GM21526 (cell line): ENCODE measurements at regions not wholly inside any gene's neighbourhood (a gene's known extent, or its start where the extent isn't known, plus 50 kb on each side); places are given as distances from the start of the nearest gene placed in this dataset.

ENCODE experiments used
- ATAC-seq: cut with Tn5 transposase; IDR thresholded peaks from one replicate; pipeline ENCODE4 v1.9.1; 2021; ENCODE audit warnings: moderate library complexity; ENCODE audit not compliant: unreplicated experiment, low FRiP score

- ATAC-seq, result no peak
These were observed 301.2 kb downstream of the SP3 start for GRCh38 chr2:173663835-173664512.

GRCh38 chr2:173664513-173664910 is 300.7 kb downstream of the SP3 start:
- no peak for ATAC-seq

GRCh38 chr2:173666171-173666888 is 298.8 kb downstream of the SP3 start:
- ATAC-seq, result no peak

GRCh38 chr2:173667014-173667413 is 298.2 kb downstream of the SP3 start:
- ATAC-seq, result no peak

GRCh38 chr2:173667415-173667814 is 297.8 kb downstream of the SP3 start:
- no peak for ATAC-seq

- ATAC-seq, result no peak
These were observed 295.8 kb downstream of the SP3 start for GRCh38 chr2:173669271-173669853.

GRCh38 chr2:173669888-173670287 is 295.3 kb downstream of the SP3 start:
- ATAC-seq, result no peak

- ATAC-seq, result no peak
These were observed 292.4 kb downstream of the SP3 start for GRCh38 chr2:173672573-173673340.

GRCh38 chr2:173673640-173674039 is 291.5 kb downstream of the SP3 start:
- ATAC-seq, result no peak

GRCh38 chr2:173676647-173677046 is 288.5 kb downstream of the SP3 start:
- no peak for ATAC-seq

- no peak for ATAC-seq
These were observed 287.0 kb downstream of the SP3 start for GRCh38 chr2:173678186-173678585.

GRCh38 chr2:173680574-173680973 is 284.6 kb downstream of the SP3 start:
- no peak for ATAC-seq

GRCh38 chr2:173681881-173682650 is 283.1 kb downstream of the SP3 start:
- no peak for ATAC-seq

- ATAC-seq, result no peak
These were observed 280.2 kb downstream of the SP3 start for GRCh38 chr2:173684896-173685459.

- no peak for ATAC-seq
These were observed 274.8 kb downstream of the SP3 start for GRCh38 chr2:173690349-173690748.

- no peak for ATAC-seq
These were observed 273.1 kb downstream of the SP3 start for GRCh38 chr2:173692068-173692467.

GRCh38 chr2:173693044-173693589 is 272.1 kb downstream of the SP3 start:
- no peak for ATAC-seq

GRCh38 chr2:173696274-173696673 is 268.9 kb downstream of the SP3 start:
- no peak for ATAC-seq

- no peak for ATAC-seq
These were observed 267.2 kb downstream of the SP3 start for GRCh38 chr2:173697929-173698328.

- ATAC-seq, result no peak
These were observed 259.5 kb downstream of the SP3 start for GRCh38 chr2:173705656-173706055.
